Activated CD4-positive, alpha-beta T cell treated with anti-CD3 and anti-CD28 coated beads for 36 hours (primary cell): ENCODE measurements at regions not wholly inside any gene's neighbourhood (a gene's known extent, or its start where the extent isn't known, plus 50 kb on each side); places are given as distances from the start of the nearest gene placed in this dataset.

Experiments used
- ATAC-seq: fragments of 200-7000 bp; cut with Tn5 transposase; one replicate; pipeline ENCODE4 v1.10.0; 2021; ENCODE audit warnings: mild to moderate bottlenecking, moderate library complexity
- CTCF ChIA-PET: fragments of 350-600 bp; sonication (Branson Sonifier 250); formaldehyde crosslinking; loops from one replicate; lab custom pipeline; 2021; ENCODE audit warnings: antibody characterized with exemption; lab: Charles Lee
- POLR2A ChIA-PET: fragments of 350-600 bp; sonication (Branson Sonifier 250); formaldehyde crosslinking; loops from one replicate; lab custom pipeline; 2021; ENCODE audit warnings: antibody characterized with exemption, inconsistent platforms; lab: Charles Lee
- DNase-seq: peaks from one replicate; pipeline ENCODE4 v3.0.0-alpha.2; 2020
- H3K27ac Mint-ChIP-seq: one replicate; pipeline ENCODE4 v1.8.0; 2021; ENCODE audit warnings: mixed read lengths
- H3K27me3 Mint-ChIP-seq: one replicate; pipeline ENCODE4 v1.8.0; 2021; ENCODE audit warnings: mixed read lengths
- H3K36me3 Mint-ChIP-seq: one replicate; pipeline ENCODE4 v1.8.0; 2021; ENCODE audit warnings: low read depth, mixed read lengths
- H3K4me1 Mint-ChIP-seq: one replicate; pipeline ENCODE4 v1.8.0; 2021; ENCODE audit warnings: mixed read lengths
- H3K4me3 Mint-ChIP-seq: one replicate; pipeline ENCODE4 v1.8.0; 2021; ENCODE audit warnings: mild to moderate bottlenecking, moderate library complexity, mixed read lengths
- H3K9me3 Mint-ChIP-seq: one replicate; pipeline ENCODE4 v1.8.0; 2021; ENCODE audit warnings: low read depth, mixed read lengths
- intact Hi-C, 2 experiments: fragments of 100-400 bp; cut with DNase I in 1 of 2; cut with micrococcal nuclease in 1 of 2; formaldehyde crosslinking; loops; one replicate each; pipeline versions ENCODE4 v1.14.2 to v1.15.1; 2022 to 2024; cut with DNase I, micrococcal nuclease

DNA sequence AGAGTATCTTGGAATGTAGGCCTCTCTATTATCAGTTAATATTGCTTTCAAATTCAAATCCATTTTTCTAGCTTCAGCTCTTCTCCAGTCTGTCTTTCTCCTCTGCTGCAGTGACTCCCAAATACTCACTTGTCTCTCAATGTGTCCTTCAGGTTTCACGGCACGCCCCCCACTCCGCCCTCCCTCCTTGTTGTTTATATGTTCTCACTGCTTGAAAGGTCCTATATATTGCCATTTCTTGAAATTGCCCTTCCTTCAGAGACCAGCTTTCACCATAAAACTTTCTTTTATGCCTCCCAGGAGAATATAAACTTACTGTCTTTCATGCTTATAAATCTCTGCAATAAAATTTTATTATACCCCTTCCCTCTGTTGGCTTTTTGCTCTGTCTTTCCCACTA, 668.2 kb downstream of the CCSER2 start:
- Mint-ChIP-seq H3K27ac (no peak overlapping the region), H3K4me3 (no peak overlapping the region), H3K27me3 (peaks cover 3% of the 10 kb centered on the region), H3K9me3 (no peaks in the 10 kb centered on the region), H3K4me1 (no peaks in the 10 kb centered on the region), H3K36me3 (no peaks in the 10 kb centered on the region)
- ATAC-seq (no peak), DNase-seq (no peak)
- ChIA-PET CTCF (interaction anchor here (1.2 kb wide), 1 partner anchor 12 kb away, joined by 4 read pairs; no protein-coding TSS in a partner anchor), POLR2A (no interaction called here)
- intact Hi-C loops, result no loop called here

DNA sequence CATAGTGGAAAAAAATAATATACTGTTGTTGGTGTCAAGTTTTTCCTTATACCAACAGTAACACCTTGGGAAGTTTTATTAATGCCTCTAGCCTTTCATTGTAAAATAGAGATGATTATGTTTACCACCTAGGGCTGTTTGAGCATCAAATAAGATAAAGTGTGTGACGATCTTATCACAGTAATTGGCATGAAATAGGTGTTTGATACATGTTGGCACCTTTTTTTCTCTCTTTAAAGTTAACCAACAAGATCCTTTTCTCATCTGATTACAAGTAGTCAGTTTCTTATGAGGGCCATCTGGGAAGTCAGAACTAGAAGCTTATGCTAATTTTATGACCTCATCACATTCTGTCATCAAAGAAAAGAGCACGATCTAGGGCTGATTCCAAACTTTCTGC, 669.5 kb downstream of the CCSER2 start:
- H3K4me1 Mint-ChIP-seq, result no peaks in the 10 kb centered on the region
- ChIA-PET POLR2A (no interaction called here), CTCF (no interaction called here)
- intact Hi-C loops, result no loop called here
- H3K36me3 Mint-ChIP-seq, result no peaks in the 10 kb centered on the region
- peaks cover 3% of the 10 kb centered on the region for H3K27me3 Mint-ChIP-seq
- no peak for DNase-seq
- H3K9me3 Mint-ChIP-seq, result no peaks in the 10 kb centered on the region
- no peak overlapping the region for H3K27ac Mint-ChIP-seq
- H3K4me3 Mint-ChIP-seq, result no peak overlapping the region
- no peak for ATAC-seq

DNA sequence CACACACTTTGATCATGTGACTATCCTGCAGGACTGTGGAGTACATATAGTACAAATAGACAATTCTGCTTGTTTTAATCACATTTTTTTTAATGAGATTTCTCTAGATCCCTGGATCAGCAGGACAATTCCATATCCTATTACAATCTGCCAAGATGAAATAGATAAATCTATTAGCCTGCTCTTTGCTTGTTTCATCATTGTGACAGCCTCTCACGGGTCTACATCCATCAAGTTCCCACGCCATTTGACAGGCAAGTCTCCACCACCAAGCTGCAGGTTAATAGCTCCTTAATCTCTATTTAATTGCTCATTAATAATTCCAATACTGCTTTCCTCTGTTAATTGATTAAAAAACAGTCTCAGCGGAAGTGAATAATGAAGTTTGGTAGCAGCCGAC, 671.5 kb downstream of the CCSER2 start:
- no peak for DNase-seq
- no peak for ATAC-seq
- peaks cover 3% of the 10 kb centered on the region for H3K27me3 Mint-ChIP-seq
- intact Hi-C loops, result no loop called here
- H3K4me1 Mint-ChIP-seq, result no peaks in the 10 kb centered on the region
- ChIA-PET POLR2A (no interaction called here), CTCF (no interaction called here)
- no peak overlapping the region for H3K27ac Mint-ChIP-seq
- H3K4me3 Mint-ChIP-seq, result no peak overlapping the region
- no peaks in the 10 kb centered on the region for H3K9me3 Mint-ChIP-seq
- no peaks in the 10 kb centered on the region for H3K36me3 Mint-ChIP-seq

DNA sequence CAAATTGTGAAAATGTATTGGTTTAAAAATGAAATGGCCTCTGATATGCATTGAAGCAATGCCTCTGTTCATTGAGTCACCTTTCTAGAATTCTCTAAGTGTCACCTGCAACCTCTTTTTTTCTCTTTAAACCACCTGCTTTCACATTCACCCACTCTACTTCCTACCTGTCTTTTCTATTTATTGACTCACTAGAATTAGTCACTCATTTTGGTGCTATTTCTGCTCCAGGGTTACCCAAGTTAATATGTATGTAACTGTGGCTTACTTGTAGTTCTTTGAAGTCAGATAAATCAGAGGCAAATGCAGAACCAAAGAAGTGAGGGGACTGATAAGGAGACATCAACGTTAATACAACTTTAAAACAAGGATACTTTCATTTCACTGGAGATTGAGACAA, 674.7 kb downstream of the CCSER2 start:
- DNase-seq, result no peak
- intact Hi-C loops, result no loop called here
- H3K27me3 Mint-ChIP-seq, result peaks cover 6% of the 10 kb centered on the region
- no peak overlapping the region for H3K4me3 Mint-ChIP-seq
- ChIA-PET CTCF (no interaction called here), POLR2A (no interaction called here)
- H3K36me3 Mint-ChIP-seq, result no peaks in the 10 kb centered on the region
- ATAC-seq, result no peak
- H3K27ac Mint-ChIP-seq, result no peak overlapping the region
- peaks cover 3% of the 10 kb centered on the region for H3K9me3 Mint-ChIP-seq
- no peaks in the 10 kb centered on the region for H3K4me1 Mint-ChIP-seq

DNA sequence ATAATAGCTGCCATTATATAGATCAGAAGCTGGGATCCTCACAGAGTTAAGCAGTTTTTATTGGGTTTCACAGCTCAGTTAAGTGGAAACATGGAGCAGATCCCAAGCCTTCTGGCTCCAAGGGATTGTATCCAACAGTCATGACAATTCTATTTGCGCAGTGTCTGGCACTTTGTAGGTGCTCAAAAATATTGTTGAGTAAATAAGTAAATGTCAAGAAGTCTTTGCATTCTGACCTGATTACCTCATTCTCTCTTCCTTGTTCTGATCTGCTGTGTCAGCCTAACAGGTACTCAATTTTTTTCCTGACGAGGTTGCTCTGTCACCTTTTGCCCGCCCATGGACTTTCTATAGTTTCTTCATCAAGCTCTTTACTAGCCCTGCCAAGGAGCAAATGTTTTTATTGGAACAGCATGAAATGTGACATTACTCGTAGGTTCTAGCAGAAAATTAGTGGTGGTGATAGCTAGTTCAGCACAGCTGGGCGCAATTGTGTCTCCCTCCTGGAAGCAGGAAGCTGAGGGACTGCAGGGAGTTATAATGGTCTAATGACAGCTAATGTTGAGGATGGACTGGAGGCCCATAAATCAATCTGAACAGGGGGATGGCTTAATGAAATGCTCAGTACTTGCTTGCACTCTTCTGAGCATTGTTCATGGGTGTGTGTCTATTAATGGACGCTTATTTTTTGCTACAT, 680.2 kb downstream of the CCSER2 start:
- ChIA-PET POLR2A (no interaction called here), CTCF (no interaction called here)
- no peak for ATAC-seq
- H3K4me3 Mint-ChIP-seq, result no peak overlapping the region
- peaks cover 4% of the 10 kb centered on the region for H3K27me3 Mint-ChIP-seq
- peaks cover 3% of the 10 kb centered on the region for H3K9me3 Mint-ChIP-seq
- no peak overlapping the region for H3K27ac Mint-ChIP-seq
- no peaks in the 10 kb centered on the region for H3K36me3 Mint-ChIP-seq
- no peaks in the 10 kb centered on the region for H3K4me1 Mint-ChIP-seq
- DNase-seq, result no peak
- intact Hi-C loops, result no loop called here

DNA sequence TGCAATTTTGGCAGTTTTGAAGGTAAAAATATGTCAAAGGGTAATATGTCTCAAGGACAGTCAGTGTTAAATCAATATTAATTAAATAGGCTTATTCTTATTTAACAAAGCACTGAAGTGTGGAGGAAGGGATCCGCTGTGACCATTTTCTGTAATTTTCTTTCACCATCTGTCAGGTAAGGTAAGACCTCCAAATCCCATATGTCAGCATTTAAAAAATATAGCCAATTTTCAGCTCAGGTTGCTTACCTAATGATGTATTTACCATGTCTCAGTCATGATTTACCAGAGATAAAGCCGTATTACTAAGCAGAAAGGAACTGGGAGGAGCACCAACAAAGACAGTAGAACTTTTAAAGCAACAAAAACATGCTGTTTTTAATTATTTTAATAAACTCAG, 683.9 kb downstream of the CCSER2 start:
- Mint-ChIP-seq H3K27me3 (peaks cover 2% of the 10 kb centered on the region), H3K9me3 (no peaks in the 10 kb centered on the region), H3K27ac (no peak overlapping the region), H3K4me3 (no peak overlapping the region), H3K36me3 (no peaks in the 10 kb centered on the region), H3K4me1 (no peaks in the 10 kb centered on the region)
- no peak for DNase-seq
- intact Hi-C loops, result no loop called here
- CTCF ChIA-PET, result interaction anchor here (0.5 to 0.8 kb wide), 3 partner anchors 10 to 1065 kb away, joined by 3 to 4 read pairs (median 3); no protein-coding TSS in a partner anchor
- POLR2A ChIA-PET, result no interaction called here
- ATAC-seq, result no peak

DNA sequence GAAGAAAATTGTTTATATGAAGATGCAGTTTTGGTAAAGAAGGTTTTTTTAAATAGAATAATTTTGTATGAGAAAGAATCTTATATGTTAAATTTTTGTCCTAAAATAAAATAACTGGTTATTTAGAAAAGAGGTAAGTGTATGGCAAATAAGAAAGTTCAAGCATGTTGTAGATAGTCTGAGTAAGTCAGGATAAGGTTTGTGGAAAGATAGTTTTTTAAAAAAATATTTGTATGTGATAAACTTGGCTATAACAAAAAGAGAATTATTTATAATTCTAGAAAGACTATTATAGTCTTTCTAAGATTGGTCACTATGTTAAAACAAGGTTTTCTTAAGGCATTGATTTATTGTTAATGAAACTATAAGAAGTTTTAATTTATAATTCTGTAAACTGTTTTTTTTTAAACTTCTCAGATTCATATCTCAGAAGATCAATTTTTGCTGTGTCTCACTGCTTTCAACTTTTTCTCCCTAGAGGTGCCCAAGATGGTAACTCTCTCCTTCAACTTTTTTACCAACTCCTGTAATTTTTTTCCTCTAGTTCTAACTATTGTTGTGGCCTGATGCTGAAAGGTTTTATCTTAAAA, 698.6 kb downstream of the CCSER2 start:
- intact Hi-C loops, result no loop called here
- CTCF ChIA-PET, result no interaction called here
- Mint-ChIP-seq H3K27ac (no peak overlapping the region), H3K9me3 (peaks cover 6% of the 10 kb centered on the region), H3K4me3 (no peak overlapping the region), H3K27me3 (no peaks in the 10 kb centered on the region), H3K36me3 (no peaks in the 10 kb centered on the region), H3K4me1 (no peaks in the 10 kb centered on the region)
- no peak for ATAC-seq
- POLR2A ChIA-PET, result no interaction called here
- DNase-seq, result no peak

DNA sequence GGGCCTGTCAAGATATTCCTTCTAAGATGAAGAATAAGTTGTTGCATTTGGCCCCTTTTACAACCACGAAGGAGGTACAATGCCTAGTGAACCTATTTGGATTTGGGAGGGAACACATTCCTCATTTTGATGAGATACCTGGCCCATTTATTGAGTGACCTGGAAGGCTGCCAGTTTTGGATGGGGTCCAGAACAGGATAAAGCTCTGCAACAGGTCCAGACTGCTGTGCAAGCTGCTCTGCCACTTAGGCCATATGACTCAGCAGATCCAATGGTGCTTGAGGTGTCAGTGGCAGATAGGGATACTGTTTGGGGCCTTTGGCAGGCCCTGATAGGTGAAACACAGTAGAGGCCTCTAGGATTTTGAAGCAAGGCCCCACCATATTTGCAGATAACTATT, 704.6 kb downstream of the CCSER2 start:
- ChIA-PET CTCF (no interaction called here), POLR2A (no interaction called here)
- ATAC-seq (no peak), DNase-seq (no peak)
- Mint-ChIP-seq H3K27ac (no peak overlapping the region), H3K4me3 (no peak overlapping the region), H3K9me3 (peaks cover 3% of the 10 kb centered on the region), H3K27me3 (no peaks in the 10 kb centered on the region), H3K4me1 (no peaks in the 10 kb centered on the region), H3K36me3 (no peaks in the 10 kb centered on the region)
- intact Hi-C loops, result no loop called here

DNA sequence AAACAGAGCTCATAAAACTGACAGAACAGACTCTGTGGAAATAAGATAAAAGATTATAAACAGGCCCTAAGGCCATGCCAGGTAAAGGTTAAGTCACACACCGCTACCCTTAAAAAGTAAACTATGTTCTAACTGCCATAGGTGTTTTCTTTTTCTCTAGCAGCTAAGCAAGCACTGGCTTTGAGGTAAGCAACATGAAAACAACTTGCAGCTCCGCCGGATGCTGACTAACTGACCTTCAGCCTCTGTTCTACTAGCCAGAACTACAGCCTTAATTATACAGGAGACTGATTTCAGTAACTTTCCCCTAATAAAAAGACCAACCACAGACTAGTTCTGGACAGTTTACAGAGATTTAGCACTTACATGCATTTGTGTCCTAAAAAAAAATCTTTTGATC, 708.3 kb downstream of the CCSER2 start:
- intact Hi-C loops, result no loop called here
- H3K27me3 Mint-ChIP-seq, result no peaks in the 10 kb centered on the region
- ChIA-PET POLR2A (no interaction called here), CTCF (interaction anchor here (0.6 kb wide), 1 partner anchor 56 kb away, joined by 3 read pairs; no protein-coding TSS in a partner anchor)
- no peaks in the 10 kb centered on the region for H3K36me3 Mint-ChIP-seq
- ATAC-seq (no peak), DNase-seq (no peak)
- H3K4me3 Mint-ChIP-seq, result no peak overlapping the region
- H3K4me1 Mint-ChIP-seq, result no peaks in the 10 kb centered on the region
- no peak overlapping the region for H3K27ac Mint-ChIP-seq
- peaks cover 9% of the 10 kb centered on the region for H3K9me3 Mint-ChIP-seq

DNA sequence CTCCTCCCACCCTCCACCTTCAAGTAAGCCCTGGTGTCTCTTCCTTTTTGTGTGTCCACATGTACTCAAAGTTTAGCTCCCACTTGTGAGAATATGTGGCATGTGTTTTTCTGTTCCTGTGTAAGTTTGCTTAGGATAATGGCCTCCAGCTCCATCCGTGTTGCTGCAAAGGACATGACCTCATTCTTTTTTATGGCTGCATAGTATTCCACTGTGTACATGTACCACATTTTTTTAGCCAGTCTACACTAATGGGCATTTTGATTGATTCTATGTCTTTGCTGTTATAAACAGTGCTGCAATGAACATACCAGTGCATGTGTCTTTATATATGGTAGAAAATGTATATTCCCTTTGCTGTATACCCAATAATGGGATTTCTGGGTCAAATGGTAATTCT, 710.9 kb downstream of the CCSER2 start:
- ATAC-seq (no peak), DNase-seq (no peak)
- intact Hi-C loops, result no loop called here
- H3K4me1 Mint-ChIP-seq, result no peaks in the 10 kb centered on the region
- H3K4me3 Mint-ChIP-seq, result no peak overlapping the region
- no peaks in the 10 kb centered on the region for H3K36me3 Mint-ChIP-seq
- H3K27me3 Mint-ChIP-seq, result no peaks in the 10 kb centered on the region
- H3K27ac Mint-ChIP-seq, result no peak overlapping the region
- H3K9me3 Mint-ChIP-seq, result peaks cover 9% of the 10 kb centered on the region
- CTCF ChIA-PET, result no interaction called here
- POLR2A ChIA-PET, result no interaction called here

DNA sequence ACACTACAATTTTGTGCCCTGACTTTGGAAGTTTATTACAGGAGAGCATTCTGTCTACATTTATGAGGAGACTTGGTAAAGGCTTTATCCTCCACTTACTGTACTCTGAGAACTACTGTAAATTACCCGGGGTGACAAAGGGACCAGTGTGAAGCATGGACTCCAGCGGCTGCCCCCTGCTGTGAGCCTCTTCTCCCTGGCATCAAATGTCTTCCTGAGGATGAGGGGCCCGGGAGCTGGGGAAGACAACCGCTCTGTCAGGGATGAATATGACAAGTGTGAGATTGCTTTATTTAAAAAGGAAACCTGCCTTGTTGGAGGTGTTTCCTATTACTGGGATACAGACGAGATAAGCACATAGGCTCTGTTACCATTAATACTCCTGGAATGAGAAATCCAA, 714.8 kb downstream of the CCSER2 start:
- no peak for ATAC-seq
- POLR2A ChIA-PET, result no interaction called here

DNA sequence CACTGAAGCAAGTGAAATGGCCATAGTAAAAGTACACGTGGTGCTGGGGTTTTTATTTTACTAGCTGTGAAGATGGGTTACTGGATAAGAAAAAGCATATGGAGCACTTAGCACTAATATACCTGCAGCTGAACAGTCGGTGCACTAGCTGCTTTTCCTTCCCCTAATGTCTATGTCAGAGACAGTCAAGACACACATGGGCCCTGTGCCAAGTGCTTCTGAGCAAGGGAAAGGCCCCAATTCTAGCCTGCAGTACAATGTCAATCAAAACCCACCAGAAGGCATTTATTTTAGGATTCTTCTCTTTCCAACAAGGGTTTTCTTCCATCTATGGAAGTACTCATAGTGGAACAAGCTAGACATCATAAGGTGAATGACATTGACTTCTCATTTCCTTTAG, 716.7 kb downstream of the CCSER2 start:
- intact Hi-C loops, result no loop called here
- POLR2A ChIA-PET, result no interaction called here

More for the DNA sequence above, 714.8 kb downstream of the CCSER2 start:
- no peaks in the 10 kb centered on the region for H3K36me3 Mint-ChIP-seq
- DNase-seq, result no peak
- H3K4me3 Mint-ChIP-seq, result no peak overlapping the region
- no peak overlapping the region for H3K27ac Mint-ChIP-seq
- intact Hi-C loops, result no loop called here
- H3K27me3 Mint-ChIP-seq, result no peaks in the 10 kb centered on the region
- H3K4me1 Mint-ChIP-seq, result no peaks in the 10 kb centered on the region
- CTCF ChIA-PET, result no interaction called here
- peaks cover 9% of the 10 kb centered on the region for H3K9me3 Mint-ChIP-seq

More for the DNA sequence above, 716.7 kb downstream of the CCSER2 start:
- H3K27ac Mint-ChIP-seq, result no peak overlapping the region
- no peak overlapping the region for H3K4me3 Mint-ChIP-seq
- CTCF ChIA-PET, result no interaction called here
- no peaks in the 10 kb centered on the region for H3K4me1 Mint-ChIP-seq
- no peaks in the 10 kb centered on the region for H3K27me3 Mint-ChIP-seq
- no peaks in the 10 kb centered on the region for H3K36me3 Mint-ChIP-seq
- peaks cover 2% of the 10 kb centered on the region for H3K9me3 Mint-ChIP-seq
- no peak for DNase-seq
- no peak for ATAC-seq
